Mesothelial cell of epicardium (in vitro differentiated cells): ENCODE measurements at regions not wholly inside any gene's neighbourhood (a gene's known extent, or its start where the extent isn't known, plus 50 kb on each side); places are given as distances from the start of the nearest gene placed in this dataset.

Experiments
- DNase-seq, 2 experiments: peaks; one replicate each; pipeline ENCODE4 v3.0.0; 2021; ENCODE audit warnings: low spot score in 2 of 2; ENCODE audit not compliant: unreplicated experiment in 2 of 2
- H3K27ac Mint-ChIP-seq: 2 replicates; pipeline ENCODE4 v1.8.0; 2021; ENCODE audit warnings: mixed read lengths
- H3K27me3 Mint-ChIP-seq: 2 replicates; pipeline ENCODE4 v1.8.0; 2021; ENCODE audit warnings: low read depth, mixed read lengths
- H3K36me3 Mint-ChIP-seq: 2 replicates; pipeline ENCODE4 v1.8.0; 2021; ENCODE audit warnings: mixed read lengths
- H3K4me1 Mint-ChIP-seq: 2 replicates; pipeline ENCODE4 v1.8.0; 2021; ENCODE audit warnings: mixed read lengths
- H3K4me3 Mint-ChIP-seq: 2 replicates; pipeline ENCODE4 v1.8.0; 2021; ENCODE audit warnings: mild to moderate bottlenecking, moderate library complexity, mixed read lengths
- H3K9me3 Mint-ChIP-seq: 2 replicates; pipeline ENCODE4 v1.8.0; 2021; ENCODE audit warnings: mixed read lengths
- TF ChIP-seq, protein P1 (sequence below): fragments of 200-600 bp; sonication (generic); IDR thresholded peaks from one replicate; pipeline ENCODE4 v1.5.0; 2021; ENCODE audit warnings: antibody characterized with exemption; ENCODE audit not compliant: unreplicated experiment

DNA sequence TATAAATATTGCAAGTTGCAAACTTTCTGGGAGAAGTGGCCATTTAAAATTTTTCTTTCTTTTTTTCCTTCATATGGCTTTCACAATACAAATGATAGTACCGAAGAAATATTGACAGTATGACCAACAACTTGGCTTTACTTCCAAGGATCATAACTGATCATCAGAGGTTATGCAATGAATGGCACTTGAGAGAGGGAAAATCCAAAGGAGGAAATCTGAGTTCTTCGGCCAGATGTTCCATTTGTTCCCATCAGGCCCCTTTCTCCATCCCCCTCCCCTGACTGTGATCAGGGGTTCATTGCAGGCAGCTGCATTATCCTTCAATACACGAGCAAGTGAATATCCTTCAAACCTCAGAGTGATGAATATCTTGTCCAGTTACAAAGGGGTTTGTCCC, 130.0 kb upstream of the UST start:
- H3K4me3 Mint-ChIP-seq: no peak overlapping the region
- H3K9me3 Mint-ChIP-seq: no peaks in the 10 kb centered on the region
- H3K36me3 Mint-ChIP-seq: no peaks in the 10 kb centered on the region
- H3K27ac Mint-ChIP-seq: no peak overlapping the region
- peaks cover 13% of the 10 kb centered on the region for H3K4me1 Mint-ChIP-seq
- DNase-seq: no peak
- H3K27me3 Mint-ChIP-seq: no peaks in the 10 kb centered on the region
- TF ChIP-seq, protein P1, sequence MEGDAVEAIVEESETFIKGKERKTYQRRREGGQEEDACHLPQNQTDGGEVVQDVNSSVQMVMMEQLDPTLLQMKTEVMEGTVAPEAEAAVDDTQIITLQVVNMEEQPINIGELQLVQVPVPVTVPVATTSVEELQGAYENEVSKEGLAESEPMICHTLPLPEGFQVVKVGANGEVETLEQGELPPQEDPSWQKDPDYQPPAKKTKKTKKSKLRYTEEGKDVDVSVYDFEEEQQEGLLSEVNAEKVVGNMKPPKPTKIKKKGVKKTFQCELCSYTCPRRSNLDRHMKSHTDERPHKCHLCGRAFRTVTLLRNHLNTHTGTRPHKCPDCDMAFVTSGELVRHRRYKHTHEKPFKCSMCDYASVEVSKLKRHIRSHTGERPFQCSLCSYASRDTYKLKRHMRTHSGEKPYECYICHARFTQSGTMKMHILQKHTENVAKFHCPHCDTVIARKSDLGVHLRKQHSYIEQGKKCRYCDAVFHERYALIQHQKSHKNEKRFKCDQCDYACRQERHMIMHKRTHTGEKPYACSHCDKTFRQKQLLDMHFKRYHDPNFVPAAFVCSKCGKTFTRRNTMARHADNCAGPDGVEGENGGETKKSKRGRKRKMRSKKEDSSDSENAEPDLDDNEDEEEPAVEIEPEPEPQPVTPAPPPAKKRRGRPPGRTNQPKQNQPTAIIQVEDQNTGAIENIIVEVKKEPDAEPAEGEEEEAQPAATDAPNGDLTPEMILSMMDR: no peak

DNA sequence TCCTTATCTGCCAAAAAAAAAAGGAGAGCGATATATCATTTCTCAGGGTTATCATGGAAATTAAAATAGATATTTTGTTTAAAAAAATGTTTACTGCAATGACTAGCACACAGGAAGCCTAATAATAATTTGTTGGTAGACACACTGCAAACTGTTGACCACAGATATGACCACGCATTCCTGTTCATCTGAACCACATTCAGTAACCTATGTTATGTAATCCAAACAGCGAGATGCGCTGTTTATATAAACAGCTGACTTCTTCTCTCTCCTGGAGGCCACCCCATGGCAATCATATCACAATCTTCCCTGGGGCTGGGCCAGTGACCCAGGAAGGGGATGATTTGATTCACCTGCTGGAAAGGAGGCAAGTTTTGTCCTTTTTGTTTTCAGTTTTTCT, 129.3 kb upstream of the UST start:
- Mint-ChIP-seq H3K36me3 (no peaks in the 10 kb centered on the region), H3K4me1 (peaks cover 13% of the 10 kb centered on the region), H3K27ac (no peak overlapping the region), H3K27me3 (no peaks in the 10 kb centered on the region), H3K4me3 (no peak overlapping the region), H3K9me3 (no peaks in the 10 kb centered on the region)
- no peak for DNase-seq
- TF ChIP-seq, protein P1: no peak

- H3K9me3 Mint-ChIP-seq: no peaks in the 10 kb centered on the region
- H3K27ac Mint-ChIP-seq: no peak overlapping the region
- no peaks in the 10 kb centered on the region for H3K27me3 Mint-ChIP-seq
- no peak overlapping the region for H3K4me3 Mint-ChIP-seq
- no peaks in the 10 kb centered on the region for H3K36me3 Mint-ChIP-seq
- TF ChIP-seq, protein P1: no peak
- no peak for DNase-seq
- peaks cover 13% of the 10 kb centered on the region for H3K4me1 Mint-ChIP-seq
These were observed 126.9 kb upstream of the UST start for GRCh38 chr6:148619891-148620290.

- DNase-seq: no peak
- H3K4me1 Mint-ChIP-seq: peaks cover 16% of the 10 kb centered on the region
- no peak overlapping the region for H3K4me3 Mint-ChIP-seq
- no peaks in the 10 kb centered on the region for H3K36me3 Mint-ChIP-seq
- H3K9me3 Mint-ChIP-seq: no peaks in the 10 kb centered on the region
- no peak overlapping the region for H3K27ac Mint-ChIP-seq
- H3K27me3 Mint-ChIP-seq: no peaks in the 10 kb centered on the region
- TF ChIP-seq, protein P1: no peak
These were observed 126.1 kb upstream of the UST start for GRCh38 chr6:148620579-148621298.

GRCh38 chr6:148625609-148626008, 121.2 kb upstream of the UST start:
- Mint-ChIP-seq H3K36me3 (no peaks in the 10 kb centered on the region), H3K4me1 (peaks cover 11% of the 10 kb centered on the region), H3K4me3 (no peak overlapping the region)

More at GRCh38 chr6:148625609-148626008, 121.2 kb upstream of the UST start:
- Mint-ChIP-seq H3K9me3 (no peaks in the 10 kb centered on the region), H3K27me3 (no peaks in the 10 kb centered on the region), H3K27ac (no peak overlapping the region)
- DNase-seq: no peak
- TF ChIP-seq, protein P1: no peak
